HG02973 (cell line): ENCODE measurements at regions not wholly inside any gene's neighbourhood (a gene's known extent, or its start where the extent isn't known, plus 50 kb on each side); places are given as distances from the start of the nearest gene placed in this dataset.

Experiments used
- ATAC-seq: cut with Tn5 transposase; IDR thresholded peaks from one replicate; pipeline ENCODE4 v1.9.1; 2021; ENCODE audit warnings: moderate library complexity; ENCODE audit not compliant: unreplicated experiment

GRCh38 chr14:53896726-53897125, 59.9 kb downstream of the BMP4 start:
- no peak for ATAC-seq

DNA sequence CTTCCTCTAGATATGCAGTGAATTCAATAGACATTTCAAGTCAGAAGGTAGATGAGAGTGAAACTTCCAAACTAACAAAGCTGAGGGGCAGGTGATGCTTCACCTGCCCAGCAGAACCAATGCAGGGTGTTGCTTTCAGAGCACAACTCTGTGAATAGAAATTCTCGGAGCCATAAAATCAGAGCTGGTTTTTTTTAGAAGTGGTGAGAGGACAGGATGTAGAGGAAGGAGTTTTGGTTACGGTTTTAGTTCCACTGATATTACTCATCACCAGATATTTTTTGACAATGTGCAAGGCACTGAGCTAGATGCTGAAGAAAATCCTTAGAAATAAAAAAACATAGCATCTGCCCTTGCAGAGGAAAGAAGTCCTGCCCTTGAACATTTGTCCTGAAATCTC, 62.2 kb downstream of the BMP4 start:
- ATAC-seq: peak; percentile 91

- no peak for ATAC-seq
Observed at GRCh38 chr14:53893374-53893773, 63.3 kb downstream of the BMP4 start.

DNA sequence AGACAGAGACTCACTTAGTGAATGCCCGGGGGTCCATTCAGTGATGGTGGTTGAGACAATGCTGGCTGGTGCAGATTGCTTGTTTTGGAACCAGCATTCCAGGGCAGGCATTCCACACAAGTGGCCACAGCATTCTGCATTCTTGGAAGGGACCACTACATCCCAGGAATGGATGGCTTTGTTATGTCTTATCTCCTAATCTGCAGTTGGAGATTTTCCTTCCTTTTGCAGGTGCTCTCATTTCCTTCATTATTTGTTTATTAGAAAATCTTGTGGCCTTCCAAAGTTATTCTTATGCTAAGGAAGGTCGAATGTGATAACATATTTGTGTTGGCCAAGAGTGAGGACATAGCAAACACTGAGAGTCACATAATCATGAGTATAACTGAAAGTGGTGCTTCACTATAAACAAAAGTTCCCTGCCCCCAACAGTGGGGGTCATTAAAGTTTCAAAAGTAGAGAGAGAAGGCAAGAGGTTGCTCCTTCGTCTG, 66.0 kb downstream of the BMP4 start:
- no peak for ATAC-seq

- no peak for ATAC-seq
Observed at GRCh38 chr14:53888535-53889386, 67.9 kb downstream of the BMP4 start.

GRCh38 chr14:53885136-53885640, 71.4 kb downstream of the BMP4 start:
- no peak for ATAC-seq

DNA sequence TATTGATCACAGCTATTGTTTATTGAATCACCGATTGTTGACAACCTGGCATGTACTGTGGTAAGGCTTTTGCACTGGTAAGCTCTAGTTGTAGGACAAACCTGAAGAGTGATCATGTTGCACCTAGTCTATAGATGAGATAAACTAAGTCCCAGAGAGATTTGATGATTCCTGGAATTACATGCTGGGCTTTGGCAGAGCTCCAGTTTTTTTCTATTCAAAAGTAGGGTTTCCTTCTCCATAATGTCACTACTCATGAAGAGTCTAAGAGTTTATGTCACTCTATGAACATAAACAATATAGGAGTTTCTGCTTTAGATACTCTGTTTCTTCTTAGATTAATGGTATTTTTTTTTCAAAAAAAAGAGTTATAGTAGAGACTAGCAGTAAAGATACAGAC, 72.0 kb downstream of the BMP4 start:
- ATAC-seq: no peak

- no peak for ATAC-seq
Observed at GRCh38 chr14:53883739-53884138, 72.9 kb downstream of the BMP4 start.

GRCh38 chr14:53882684-53883083, 73.9 kb downstream of the BMP4 start:
- ATAC-seq: no peak

DNA sequence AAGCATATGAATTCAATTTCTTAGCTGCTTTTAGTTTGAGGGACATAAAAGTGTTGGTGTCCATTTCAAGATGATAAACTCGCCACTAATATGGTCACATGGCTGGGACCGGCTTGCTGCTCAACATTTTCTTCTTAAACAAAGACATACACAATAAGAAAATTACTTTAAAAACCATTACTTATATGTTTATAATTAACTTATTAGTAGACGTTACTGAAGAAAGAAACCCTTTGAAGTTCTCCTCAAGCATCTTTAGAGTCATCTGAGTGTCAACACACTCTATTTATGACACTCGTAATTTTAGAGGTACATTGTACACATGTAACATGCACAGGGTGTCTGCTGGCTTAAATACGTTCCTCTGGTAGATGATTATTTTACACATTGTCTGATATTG, 74.7 kb downstream of the BMP4 start:
- ATAC-seq: no peak

DNA sequence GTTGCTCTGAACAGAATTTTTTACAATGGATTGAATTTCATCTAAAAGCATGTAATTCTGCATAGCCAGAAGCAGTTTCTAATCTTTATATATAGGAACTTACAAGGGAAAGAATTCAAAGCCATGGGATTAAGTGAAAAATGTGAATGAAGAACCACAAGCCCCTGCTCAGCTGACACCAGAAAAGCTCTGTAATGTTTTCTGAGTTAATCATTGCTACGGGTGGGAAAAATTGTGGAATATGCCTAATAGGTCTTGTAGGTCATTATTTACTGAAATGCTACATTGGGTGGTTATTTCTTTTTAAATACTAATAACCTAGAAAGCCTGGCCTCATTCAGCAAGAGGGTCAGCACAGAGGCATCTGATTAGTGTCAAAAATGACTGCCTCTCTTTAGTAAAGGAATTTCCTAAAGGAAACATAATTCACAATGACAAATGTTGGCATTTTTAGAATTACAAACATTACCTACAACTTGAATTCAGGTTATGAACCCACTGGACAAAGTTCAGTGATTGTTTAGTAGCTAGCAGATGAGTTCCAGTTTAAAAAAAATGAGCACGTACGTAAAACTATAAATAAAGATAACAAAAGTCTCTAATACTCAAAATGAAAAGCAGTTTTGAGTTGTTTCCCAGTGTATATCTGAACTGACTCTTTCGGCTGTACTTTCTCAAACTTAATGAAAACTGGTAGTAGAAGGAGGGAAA, 75.3 kb downstream of the BMP4 start:
- ATAC-seq: no peak

DNA sequence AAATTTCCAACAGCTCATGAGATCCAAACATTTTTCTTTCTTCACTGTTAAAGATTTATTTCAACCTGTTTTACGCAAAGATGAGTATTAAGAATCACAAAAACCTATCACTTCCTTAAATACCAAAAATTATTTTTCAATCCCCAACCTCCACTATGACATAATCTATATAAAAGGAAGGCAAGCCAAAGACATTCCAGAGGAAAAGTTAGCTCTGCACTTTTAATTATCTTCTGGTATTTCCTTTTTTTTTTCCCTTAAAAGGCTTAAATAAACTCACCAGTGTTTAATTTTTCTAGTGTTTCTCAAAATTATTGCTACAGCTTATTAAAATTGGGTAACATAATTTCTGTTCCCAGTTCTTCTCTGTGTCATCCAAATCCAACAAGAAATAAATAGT, 75.9 kb downstream of the BMP4 start:
- ATAC-seq: no peak

DNA sequence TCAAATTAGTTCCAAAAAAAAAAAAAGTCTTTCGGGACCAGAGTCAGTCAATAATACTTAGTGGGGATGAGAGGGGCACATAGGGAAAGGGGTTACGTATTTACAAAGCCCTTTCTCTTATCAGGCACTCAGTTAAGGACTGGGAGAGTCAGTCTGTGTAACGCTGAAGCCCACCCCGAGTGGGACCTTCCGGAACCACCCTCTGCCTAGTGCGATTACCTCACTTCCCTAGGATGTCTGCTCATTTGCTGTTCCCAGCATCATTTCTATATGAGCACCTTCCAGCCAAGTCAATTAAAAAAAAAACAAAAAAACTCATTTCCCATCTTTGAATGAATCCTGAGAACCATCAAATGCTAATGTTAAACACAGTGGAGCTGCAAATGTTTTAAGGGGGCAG, 76.9 kb downstream of the BMP4 start:
- ATAC-seq: no peak

GRCh38 chr14:53879022-53879686, 77.5 kb downstream of the BMP4 start:
- no peak for ATAC-seq

- no peak for ATAC-seq
Observed at GRCh38 chr14:53875324-53875897, 81.2 kb downstream of the BMP4 start.

GRCh38 chr14:53874704-53875103, 81.9 kb downstream of the BMP4 start:
- ATAC-seq: no peak

- ATAC-seq: no peak
Observed at GRCh38 chr14:53872681-53873089, 83.9 kb downstream of the BMP4 start.

DNA sequence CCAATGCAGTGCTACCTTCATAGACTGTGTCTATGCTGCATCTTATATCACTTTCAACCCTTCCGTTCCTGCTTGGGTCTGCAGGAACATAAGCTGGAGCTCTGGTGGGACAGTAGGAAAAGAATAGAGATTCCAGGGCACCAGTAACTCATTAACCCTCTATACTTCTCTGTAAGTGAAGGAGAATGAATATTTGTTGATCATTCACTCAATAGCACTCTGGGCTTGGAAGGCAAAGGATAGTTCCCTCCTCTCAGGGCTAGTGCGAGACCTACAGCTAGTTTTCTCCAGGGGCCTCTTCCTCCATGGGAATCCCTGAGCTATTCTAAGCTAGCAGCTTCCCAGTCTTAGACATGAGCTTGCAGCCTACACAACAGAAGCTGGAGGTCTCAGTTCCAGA, 84.7 kb downstream of the BMP4 start:
- no peak for ATAC-seq

GRCh38 chr14:53871011-53871410, 85.6 kb downstream of the BMP4 start:
- no peak for ATAC-seq

- ATAC-seq: no peak
Observed at GRCh38 chr14:53865711-53866110, 90.9 kb downstream of the BMP4 start.

- no peak for ATAC-seq
Observed at GRCh38 chr14:53861781-53862180, 94.8 kb downstream of the BMP4 start.
